PC-3 (cell line): ENCODE measurements at regions not wholly inside any gene's neighbourhood (a gene's known extent, or its start where the extent isn't known, plus 50 kb on each side); places are given as distances from the start of the nearest gene placed in this dataset.

Experiments
- ATAC-seq: fragments of 200-7000 bp; cut with Tn5 transposase; 2 replicates; pipeline ENCODE4 v1.9.1; 2020; ENCODE audit warnings: mild to moderate bottlenecking, moderate library complexity
- BruUV-seq: library from RNA; stranded (reverse); fragments of 400-500 nt; replicated peaks from 2 replicates; lab custom pipeline; 2021; lab: Mats Ljungman, UMichigan
- CTCF ChIA-PET: fragments of 300-600 bp; sonication (Branson Sonifier 250); formaldehyde crosslinking; loops from one replicate; lab custom pipeline; 2022; ENCODE audit warnings: antibody characterized with exemption; lab: Charles Lee
- POLR2A ChIA-PET: fragments of 300-600 bp; sonication (Branson Sonifier 250); formaldehyde crosslinking; loops from one replicate; lab custom pipeline; 2022; ENCODE audit warnings: antibody characterized with exemption; ENCODE audit not compliant: unreplicated experiment; lab: Charles Lee
- DNase-seq: peaks from one replicate; pipeline ENCODE4 v3.0.0-alpha.2; 2015
- H2AFZ ChIP-seq: fragments of 300-600 bp; sonication (generic); 2 replicates; pipeline ENCODE4 v1.6.0; 2016; ENCODE audit warnings: antibody characterized with exemption, low read length
- H3F3A ChIP-seq: fragments of 300-600 bp; sonication (generic); one replicate; pipeline ENCODE4 v1.6.0; 2017; ENCODE audit warnings: antibody characterized with exemption, low read length, control low read depth, mild to moderate bottlenecking; ENCODE audit not compliant: unreplicated experiment
- H3K27ac ChIP-seq: fragments of 300-600 bp; sonication (generic); 2 replicates; pipeline ENCODE4 v1.5.1; 2016; ENCODE audit warnings: mild to moderate bottlenecking, low read length
- H3K27me3 ChIP-seq: fragments of 300-600 bp; sonication (generic); 2 replicates; pipeline ENCODE4 v1.6.1; 2016; ENCODE audit warnings: low read length, mixed read lengths
- H3K36me3 ChIP-seq: fragments of 300-600 bp; sonication (generic); 2 replicates; pipeline ENCODE4 v1.6.1; 2016; ENCODE audit warnings: low read depth, mixed run types, low read length, mixed read lengths
- H3K4me1 ChIP-seq: fragments of 300-600 bp; sonication (generic); 2 replicates; pipeline ENCODE4 v1.5.1; 2016; ENCODE audit warnings: low read length; ENCODE audit not compliant: insufficient read depth
- H3K4me2 ChIP-seq: fragments of 300-600 bp; sonication (generic); 2 replicates; pipeline ENCODE4 v1.6.0; 2016; ENCODE audit warnings: low read length
- H3K4me3 ChIP-seq: fragments of 300-600 bp; sonication (generic); 2 replicates; pipeline ENCODE4 v1.5.1; 2016; ENCODE audit warnings: mild to moderate bottlenecking, low read length, mixed read lengths
- H3K79me2 ChIP-seq: fragments of 300-600 bp; sonication (generic); 2 replicates; pipeline ENCODE4 v1.6.1; 2017; ENCODE audit warnings: low read length, mixed read lengths
- H3K9ac ChIP-seq: fragments of 300-600 bp; sonication (generic); 2 replicates; pipeline ENCODE4 v1.6.0; 2016; ENCODE audit warnings: mild to moderate bottlenecking, low read length
- H3K9me2 ChIP-seq: fragments of 300-600 bp; sonication (generic); replicated peaks from 2 replicates; pipeline ENCODE4 v1.6.1; 2016; ENCODE audit warnings: mixed run types, low read length, mixed read lengths
- H3K9me3 ChIP-seq: fragments of 300-600 bp; sonication (generic); 2 replicates; pipeline ENCODE4 v1.6.1; 2016; ENCODE audit warnings: low read length, mixed read lengths
- H4K20me1 ChIP-seq: fragments of 300-600 bp; sonication (generic); 2 replicates; pipeline ENCODE4 v1.6.1; 2016; ENCODE audit warnings: low read length, mixed read lengths
- CTCF ChIP-seq: fragments of 300-600 bp; sonication (generic); conservative IDR thresholded peaks from 2 replicates; pipeline ENCODE4 v1.5.1; 2017; ENCODE audit warnings: antibody characterized with exemption, low read depth, mild to moderate bottlenecking, low read length
- EZH2 ChIP-seq: fragments of 300-600 bp; sonication (generic); IDR thresholded peaks from one replicate; pipeline ENCODE4 v1.6.1; 2017; ENCODE audit warnings: antibody characterized with exemption, mild to moderate bottlenecking, low read length; ENCODE audit not compliant: unreplicated experiment
- EZH2phosphoT487 ChIP-seq: fragments of 300-600 bp; sonication (generic); IDR thresholded peaks from 2 replicates; pipeline ENCODE4 v1.6.1; 2018; ENCODE audit warnings: mild to moderate bottlenecking, antibody characterized with exemption, low read length, borderline replicate concordance
- intact Hi-C: fragments of 100-400 bp; cut with micrococcal nuclease; formaldehyde crosslinking; loops from 2 replicates; pipeline ENCODE4 v1.9.0; 2023

GRCh38 chr10:86591436-86591835 is 62.9 kb upstream of the OPN4 start:
- Histone ChIP-seq H3K9me3 (no peaks in the 10 kb centered on the region), H2AFZ (no peak overlapping the region), H4K20me1 (no peaks in the 10 kb centered on the region), H3K36me3 (no peaks in the 10 kb centered on the region), H3K9me2 (no peaks in the 10 kb centered on the region), H3K4me3 (no peak overlapping the region), H3K79me2 (no peaks in the 10 kb centered on the region), H3K4me2 (no peak overlapping the region), H3F3A (no peaks in the 10 kb centered on the region), H3K27ac (no peak overlapping the region), H3K9ac (no peak overlapping the region), H3K4me1 (peaks cover 10% of the 10 kb centered on the region), H3K27me3 (no peaks in the 10 kb centered on the region)
- TF ChIP-seq EZH2phosphoT487 (no peak), CTCF (no peak), EZH2 (no peak)
- ChIA-PET POLR2A (no interaction called here), CTCF (no interaction called here)
- no TSS peak for BruUV-seq
- no peak for DNase-seq
- intact Hi-C loops, result loop anchor here (10.0 kb wide), 1 partner anchor 93 kb away; no protein-coding TSS in a partner anchor
- ATAC-seq, result no peak

- intact Hi-C loops, result loop anchor here (10.0 kb wide), 1 partner anchor 92 kb away; no protein-coding TSS in a partner anchor
Observed at GRCh38 chr10:86592413-86592812, 61.9 kb upstream of the OPN4 start.

More at GRCh38 chr10:86592413-86592812, 61.9 kb upstream of the OPN4 start:
- H3K79me2 ChIP-seq, result no peaks in the 10 kb centered on the region
- no peaks in the 10 kb centered on the region for H3K9me2 ChIP-seq
- ATAC-seq (peak; percentile 77), DNase-seq (peak; percentile 50)
- H3K27ac ChIP-seq, result 0 out of 2 replicates have a peak overlapping the region, but pooled peaks have one; percentile 30
- no peaks in the 10 kb centered on the region for H3K27me3 ChIP-seq
- BruUV-seq, result no TSS peak
- H3F3A ChIP-seq, result no peaks in the 10 kb centered on the region
- H3K4me3 ChIP-seq, result no peak overlapping the region
- no peak overlapping the region for H3K4me2 ChIP-seq
- TF ChIP-seq EZH2 (no peak), CTCF (peak; percentile 50), EZH2phosphoT487 (no peak)
- H3K36me3 ChIP-seq, result no peaks in the 10 kb centered on the region
- H4K20me1 ChIP-seq, result no peaks in the 10 kb centered on the region
- ChIA-PET POLR2A (no interaction called here), CTCF (interaction anchor here (1.2 kb wide), 1 partner anchor 92 kb away, joined by 4 read pairs; no protein-coding TSS in a partner anchor)
- peaks cover 10% of the 10 kb centered on the region for H3K4me1 ChIP-seq
- no peak overlapping the region for H3K9ac ChIP-seq
- H2AFZ ChIP-seq, result no peak overlapping the region
- H3K9me3 ChIP-seq, result no peaks in the 10 kb centered on the region
